Activated CD4-positive, alpha-beta T cell treated with anti-CD3 and anti-CD28 coated beads, Interleukin-2, Interleukin-4, amounts not matched to agents 100 ng/mL and 50 ng/mL, durations not matched to agents 16 hours and 8 hours (primary cell): ENCODE measurements at regions not wholly inside any gene's neighbourhood (a gene's known extent, or its start where the extent isn't known, plus 50 kb on each side); places are given as distances from the start of the nearest gene placed in this dataset.
"Not testable (repeated sequence)": the region's sequence is repeated elsewhere in the genome, so short reads cannot be mapped to it uniquely, and the experiment has no call there.

Experiments used
- DNase-seq: peaks from one replicate; pipeline ENCODE4 v3.0.0-alpha.2; 2020; ENCODE audit warnings: low spot score

GRCh38 chr14:81584495-81584894 is 50.8 kb upstream of the SEL1L start:
- no peak for DNase-seq

GRCh38 chr14:81589381-81590065 is 55.9 kb upstream of the SEL1L start:
- no peak for DNase-seq

DNA sequence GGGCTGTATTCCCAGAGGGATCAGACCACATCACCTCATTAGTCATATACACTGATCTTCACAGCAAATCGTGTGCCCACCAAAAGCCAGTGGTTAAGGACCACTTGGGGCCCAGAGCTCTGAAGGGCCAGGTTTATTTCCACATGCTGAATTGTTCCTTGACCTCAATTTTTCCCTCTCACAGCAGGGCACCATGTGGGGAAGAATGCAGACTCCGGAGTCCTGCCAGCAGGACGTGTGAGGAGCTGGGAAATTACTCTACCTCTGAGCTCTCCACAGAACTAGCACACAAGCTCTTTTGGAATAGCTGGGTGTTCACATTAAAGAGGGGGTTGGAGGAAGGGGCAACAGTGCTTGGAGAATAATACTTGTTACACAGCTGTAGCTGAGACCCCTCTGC is 57.6 kb upstream of the SEL1L start:
- no peak for DNase-seq

- no peak for DNase-seq
These were observed 60.4 kb upstream of the SEL1L start for GRCh38 chr14:81594012-81594411.

DNA sequence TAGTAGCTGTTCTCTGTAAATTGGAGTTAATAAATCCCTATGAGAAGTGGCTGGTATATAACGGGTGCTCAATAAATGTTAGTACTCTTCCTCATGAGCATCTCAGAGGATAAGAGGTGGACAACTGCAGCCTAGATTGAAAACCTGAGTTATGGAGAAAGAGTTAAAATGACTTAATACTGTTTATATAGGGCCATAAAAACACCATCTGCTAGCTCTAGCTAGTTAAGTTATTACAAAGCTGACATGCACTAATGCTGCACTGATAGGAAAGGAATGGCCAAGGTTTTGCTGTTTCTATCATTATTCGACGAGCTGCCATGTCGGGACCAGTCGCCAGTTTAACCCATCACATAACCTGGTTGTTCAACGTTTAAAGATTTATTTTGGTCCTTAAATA is 72.0 kb upstream of the SEL1L start:
- DNase-seq, result no peak

GRCh38 chr14:81613341-81614045 is 79.8 kb upstream of the SEL1L start:
- DNase-seq, result no peak

- not testable (repeated sequence) for DNase-seq
These were observed 80.6 kb upstream of the SEL1L start for GRCh38 chr14:81614302-81614701.

DNA sequence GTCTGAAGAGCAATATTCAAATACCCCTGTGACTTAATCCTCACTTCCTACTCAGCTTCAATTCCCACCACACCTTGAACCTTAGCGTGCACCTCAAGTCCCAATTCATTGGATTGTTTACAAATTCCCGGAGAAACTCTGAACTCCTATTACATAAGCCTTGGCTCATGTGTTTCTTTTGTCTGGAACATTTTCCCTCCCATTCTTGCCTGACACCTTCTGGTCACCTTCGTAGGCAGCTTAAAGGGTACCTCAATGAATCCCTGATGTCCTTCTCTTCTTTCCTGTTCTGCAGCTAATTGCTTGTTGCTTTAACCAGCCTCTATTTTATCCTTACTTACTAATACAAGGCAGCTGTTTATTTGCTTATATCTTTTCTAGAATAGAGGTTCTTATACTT is 85.0 kb upstream of the SEL1L start:
- no peak for DNase-seq

- no peak for DNase-seq
These were observed 86.2 kb upstream of the SEL1L start for GRCh38 chr14:81619816-81620215.

DNA sequence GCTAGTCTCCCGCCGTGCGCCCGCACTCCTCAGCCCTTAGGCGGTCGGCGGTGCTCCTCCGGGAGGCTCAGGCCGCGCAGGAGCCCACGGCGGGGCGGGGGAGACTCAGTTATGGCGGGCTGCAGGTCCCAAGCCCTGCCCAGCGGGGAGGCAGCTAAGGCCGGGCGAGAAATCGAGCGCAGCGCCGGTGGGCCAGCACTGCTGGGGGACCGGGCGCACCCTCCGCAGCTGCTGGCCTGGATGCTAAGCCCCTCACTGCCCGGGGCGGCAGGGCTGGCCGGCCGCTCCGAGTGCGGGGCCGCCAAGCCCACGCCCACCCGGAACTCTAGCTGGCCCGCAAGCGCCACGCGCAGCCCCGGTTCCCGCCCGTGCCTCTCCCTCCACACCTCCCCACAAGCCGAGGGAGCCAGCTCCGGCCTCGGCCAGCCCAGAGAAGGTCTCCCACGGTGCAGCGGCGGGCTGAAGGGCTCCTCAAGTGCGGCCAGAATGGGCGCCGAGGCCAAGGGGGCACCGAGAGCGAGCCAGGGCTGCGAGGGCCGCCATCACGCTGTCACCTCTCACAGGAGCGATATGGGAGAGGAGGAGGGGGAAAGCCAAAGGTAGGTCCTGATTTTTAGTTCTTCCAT is 90.2 kb upstream of the SEL1L start:
- DNase-seq, result not testable (repeated sequence)

DNA sequence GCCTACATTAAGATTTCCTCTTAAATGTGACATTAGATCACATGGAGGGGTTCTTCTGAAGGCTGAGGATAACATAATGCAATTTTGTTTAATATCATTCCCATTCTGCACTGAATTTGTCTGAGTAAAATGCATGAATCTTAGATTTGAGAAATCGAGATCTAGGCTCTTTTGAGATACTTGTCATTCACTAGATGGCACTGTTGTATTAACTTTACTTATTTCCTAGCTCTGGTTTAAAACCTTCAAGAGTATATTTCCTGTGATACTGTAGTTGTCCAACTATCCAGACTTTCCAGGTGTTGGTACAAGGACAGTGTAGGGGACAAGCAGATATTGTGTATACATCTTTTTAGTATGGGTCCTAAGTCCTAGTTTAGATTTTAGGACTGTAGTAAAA is 91.7 kb upstream of the SEL1L start:
- DNase-seq, result peak; percentile 17

GRCh38 chr14:81632157-81632556 is 98.5 kb upstream of the SEL1L start:
- DNase-seq, result no peak

GRCh38 chr14:81633496-81633895 is 99.8 kb upstream of the SEL1L start:
- DNase-seq, result no peak

GRCh38 chr14:81637639-81638038 is 104.0 kb upstream of the SEL1L start:
- DNase-seq, result no peak

GRCh38 chr14:81638656-81639280 is 105.1 kb upstream of the SEL1L start:
- no peak for DNase-seq

DNA sequence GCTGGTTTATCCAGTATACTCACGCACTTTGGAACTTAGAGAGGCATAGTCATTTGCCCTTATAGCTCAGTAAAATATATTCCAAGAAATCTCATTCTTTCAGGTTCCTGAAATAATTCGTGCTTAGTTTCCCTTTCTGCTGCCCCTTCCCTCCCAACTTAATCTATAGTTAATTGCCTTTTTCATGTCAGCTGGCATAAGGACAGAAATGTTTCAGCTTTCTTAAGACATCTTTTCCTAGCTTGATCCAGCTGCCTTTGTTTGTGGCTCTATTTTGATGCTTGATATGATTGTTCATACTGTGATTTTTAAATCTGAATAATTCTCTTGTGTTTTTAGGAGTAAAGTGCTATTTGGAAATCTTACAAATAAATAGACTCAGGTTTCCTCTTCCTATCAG is 120.0 kb upstream of the SEL1L start:
- no peak for DNase-seq

GRCh38 chr14:81655423-81656314 is 122.0 kb upstream of the SEL1L start:
- DNase-seq, result no peak

DNA sequence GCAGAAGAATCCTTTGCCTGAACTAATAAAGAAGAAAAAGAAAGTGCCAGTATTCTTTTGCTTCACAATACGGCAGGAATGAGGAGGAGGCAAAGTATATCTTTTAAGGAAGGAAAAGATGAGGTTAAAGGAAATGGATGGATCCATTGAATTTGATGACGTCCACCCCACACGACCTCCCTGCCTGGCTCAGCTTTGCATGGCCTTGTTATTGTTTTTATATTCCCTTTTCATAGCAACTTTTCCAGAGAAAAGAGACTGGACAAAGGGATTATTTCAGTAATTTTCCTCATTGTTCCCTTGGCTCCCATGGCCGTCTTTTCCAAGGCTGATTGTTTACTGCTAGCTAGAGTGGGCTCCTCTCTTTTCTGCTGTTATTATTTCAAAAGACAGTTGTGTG is 123.2 kb upstream of the SEL1L start:
- no peak for DNase-seq

DNA sequence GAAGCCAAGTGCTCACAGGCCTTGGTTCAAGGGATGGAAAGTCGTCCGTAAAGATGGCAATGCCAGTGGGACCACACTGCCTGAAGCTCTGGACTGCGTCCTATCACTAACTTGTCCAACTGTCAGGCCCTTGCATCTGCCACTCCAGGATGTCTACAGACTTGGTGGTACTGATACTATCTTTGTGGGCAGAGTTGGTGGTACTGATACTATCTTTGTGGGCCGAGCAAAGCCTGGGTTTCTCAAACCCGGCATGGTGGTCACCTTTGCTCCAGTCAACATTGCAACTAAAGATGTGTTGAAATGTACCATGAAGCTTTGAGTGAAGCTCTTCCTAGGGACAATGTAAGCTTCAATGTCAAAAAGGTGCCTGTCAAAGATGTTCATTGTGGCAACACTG is 128.4 kb upstream of the SEL1L start:
- DNase-seq, result no peak

DNA sequence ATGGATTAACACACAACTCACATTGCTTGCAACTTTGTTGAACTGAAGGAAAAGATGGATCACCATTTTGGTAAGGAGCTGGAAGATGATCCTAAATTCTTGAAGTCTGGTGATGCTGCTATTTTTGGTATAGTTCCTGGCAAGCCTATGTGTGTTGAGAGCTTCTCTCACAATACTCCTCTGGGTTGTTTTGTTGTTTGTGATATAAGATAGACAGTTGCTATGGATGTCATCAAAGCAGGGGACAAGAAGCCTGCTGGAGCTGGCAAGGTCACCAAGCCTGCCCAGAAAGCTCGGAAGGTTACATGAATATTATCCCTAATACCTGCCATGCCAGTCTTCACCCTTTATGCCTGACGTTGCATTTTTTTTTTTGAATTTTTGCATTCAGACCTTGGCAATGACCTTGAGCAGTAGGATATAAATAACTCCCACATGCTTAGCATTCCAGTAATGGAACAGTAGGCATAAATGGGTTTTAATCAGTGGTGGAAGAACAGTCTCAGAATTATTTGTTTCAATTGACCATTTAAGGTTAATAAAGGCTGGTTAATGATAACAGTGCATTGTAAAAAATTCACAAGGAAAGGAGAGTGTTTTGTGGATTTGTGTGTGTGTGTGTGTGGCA is 129.0 kb upstream of the SEL1L start:
- no peak for DNase-seq

GRCh38 chr14:81668626-81669274 is 135.1 kb upstream of the SEL1L start:
- DNase-seq, result no peak
